ENCODE measurements at regions not wholly inside any gene's neighbourhood (a gene's known extent, or its start where the extent isn't known, plus 50 kb on each side); places are given as distances from the start of the nearest gene placed in this dataset.

GRCh38 chr3:18900994-18901393 lies 247.3 kb upstream of the KCNH8 start:
- TF ChIP-seq POLR2AphosphoS5 (IDR thresholded peaks at IDR 0.05): no peak
- TF ChIP-seq, protein P1, sequence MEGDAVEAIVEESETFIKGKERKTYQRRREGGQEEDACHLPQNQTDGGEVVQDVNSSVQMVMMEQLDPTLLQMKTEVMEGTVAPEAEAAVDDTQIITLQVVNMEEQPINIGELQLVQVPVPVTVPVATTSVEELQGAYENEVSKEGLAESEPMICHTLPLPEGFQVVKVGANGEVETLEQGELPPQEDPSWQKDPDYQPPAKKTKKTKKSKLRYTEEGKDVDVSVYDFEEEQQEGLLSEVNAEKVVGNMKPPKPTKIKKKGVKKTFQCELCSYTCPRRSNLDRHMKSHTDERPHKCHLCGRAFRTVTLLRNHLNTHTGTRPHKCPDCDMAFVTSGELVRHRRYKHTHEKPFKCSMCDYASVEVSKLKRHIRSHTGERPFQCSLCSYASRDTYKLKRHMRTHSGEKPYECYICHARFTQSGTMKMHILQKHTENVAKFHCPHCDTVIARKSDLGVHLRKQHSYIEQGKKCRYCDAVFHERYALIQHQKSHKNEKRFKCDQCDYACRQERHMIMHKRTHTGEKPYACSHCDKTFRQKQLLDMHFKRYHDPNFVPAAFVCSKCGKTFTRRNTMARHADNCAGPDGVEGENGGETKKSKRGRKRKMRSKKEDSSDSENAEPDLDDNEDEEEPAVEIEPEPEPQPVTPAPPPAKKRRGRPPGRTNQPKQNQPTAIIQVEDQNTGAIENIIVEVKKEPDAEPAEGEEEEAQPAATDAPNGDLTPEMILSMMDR (IDR thresholded peaks at IDR 0.05 in 8 of 11, conservative IDR thresholded peaks at IDR 0.05 in 3 of 11): no peak
- TF ChIP-seq POLR2A (IDR thresholded peaks at IDR 0.05): no peak

Data from spleen (tissue), 7 donors.